HG03280 (cell line): ENCODE measurements at regions not wholly inside any gene's neighbourhood (a gene's known extent, or its start where the extent isn't known, plus 50 kb on each side); places are given as distances from the start of the nearest gene placed in this dataset.

Source experiments
- ATAC-seq: cut with Tn5 transposase; IDR thresholded peaks from one replicate; pipeline ENCODE4 v1.9.1; 2021; ENCODE audit warnings: mild to moderate bottlenecking, moderate library complexity; ENCODE audit not compliant: unreplicated experiment

- no peak for ATAC-seq
Observed at GRCh38 chr4:24121395-24122175, 231.7 kb upstream of the PPARGC1A start.

DNA sequence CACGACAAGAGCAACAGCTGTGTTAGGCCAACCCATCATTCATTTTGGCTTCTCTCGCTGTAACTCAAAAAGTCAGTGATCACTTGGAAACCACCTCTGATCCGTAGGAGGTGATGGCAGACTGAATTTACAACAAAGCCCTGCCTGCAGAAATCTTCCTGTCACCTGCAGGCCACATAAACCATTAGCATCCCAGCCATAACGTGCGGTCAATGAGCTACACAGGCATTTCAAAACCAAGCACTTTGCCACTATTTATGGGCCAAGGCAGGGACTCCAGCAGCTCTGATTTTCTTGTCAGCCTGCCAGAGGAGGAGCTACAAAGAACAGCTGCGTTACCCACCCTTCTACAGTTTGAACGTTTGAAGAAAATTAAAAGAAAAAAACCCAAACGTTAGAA is 228.1 kb upstream of the PPARGC1A start:
- no peak for ATAC-seq

DNA sequence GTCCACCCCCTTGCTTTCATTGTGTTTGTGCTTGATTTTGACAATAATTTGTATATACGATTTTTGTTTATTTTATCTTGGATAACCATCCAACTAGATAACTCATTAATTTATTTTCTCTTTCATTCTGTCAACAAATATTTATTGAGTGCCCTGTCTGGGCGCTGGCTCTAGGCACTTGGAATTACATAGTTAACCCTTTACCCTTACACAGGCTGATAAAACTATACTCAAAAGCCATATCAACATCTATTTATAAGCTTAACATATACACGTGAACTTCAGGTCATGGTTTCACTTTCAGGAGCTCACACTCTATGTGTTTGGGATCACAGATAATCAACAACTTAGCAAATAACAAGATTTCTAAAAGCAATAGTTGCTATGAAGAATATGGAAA is 226.3 kb upstream of the PPARGC1A start:
- ATAC-seq = no peak

GRCh38 chr4:24114919-24115500 is 225.2 kb upstream of the PPARGC1A start:
- no peak for ATAC-seq

- ATAC-seq = no peak
Observed at GRCh38 chr4:24114444-24114843, 224.6 kb upstream of the PPARGC1A start.

DNA sequence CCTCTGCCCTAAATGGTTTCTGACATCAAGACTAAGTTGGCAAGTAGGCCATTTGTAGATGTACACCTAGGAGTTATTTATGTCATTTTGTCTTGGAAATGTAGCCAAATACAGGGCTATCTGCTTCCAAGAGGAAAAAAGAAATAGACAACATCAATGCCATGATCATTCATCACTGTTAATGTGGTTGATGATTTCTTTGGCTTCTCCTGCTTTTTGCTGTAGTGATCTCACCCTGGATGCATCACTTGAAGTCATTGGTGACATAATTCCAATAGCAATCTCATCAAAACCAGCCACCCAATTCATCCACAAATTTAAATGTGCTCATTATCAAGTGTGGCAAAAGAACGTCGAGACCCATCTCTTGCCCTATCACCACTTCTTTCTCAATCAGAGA is 222.6 kb upstream of the PPARGC1A start:
- ATAC-seq = no peak

- no peak for ATAC-seq
Observed at GRCh38 chr4:24108567-24108966, 218.7 kb upstream of the PPARGC1A start.

GRCh38 chr4:24105327-24106038 is 215.6 kb upstream of the PPARGC1A start:
- ATAC-seq = no peak

DNA sequence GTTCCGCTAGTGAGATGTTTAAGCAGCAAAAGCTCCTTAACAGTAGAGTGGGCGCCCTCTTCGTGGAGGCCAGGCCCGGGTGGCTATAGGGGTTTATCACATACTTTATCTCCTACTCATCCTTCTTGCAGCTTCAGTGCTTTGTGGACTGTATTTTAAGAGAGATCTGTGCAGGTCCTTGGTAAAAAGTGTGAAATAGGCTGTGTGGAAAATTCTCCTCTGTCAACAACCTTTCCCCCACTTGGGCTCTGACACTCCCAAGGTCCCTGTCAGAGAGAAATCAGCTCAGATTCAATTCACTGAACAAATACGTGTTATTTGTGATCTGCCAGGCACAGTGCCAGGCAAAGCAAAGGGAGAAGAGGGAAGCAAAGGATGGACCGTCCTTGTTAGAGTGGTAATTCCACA is 214.3 kb upstream of the PPARGC1A start:
- no peak for ATAC-seq

DNA sequence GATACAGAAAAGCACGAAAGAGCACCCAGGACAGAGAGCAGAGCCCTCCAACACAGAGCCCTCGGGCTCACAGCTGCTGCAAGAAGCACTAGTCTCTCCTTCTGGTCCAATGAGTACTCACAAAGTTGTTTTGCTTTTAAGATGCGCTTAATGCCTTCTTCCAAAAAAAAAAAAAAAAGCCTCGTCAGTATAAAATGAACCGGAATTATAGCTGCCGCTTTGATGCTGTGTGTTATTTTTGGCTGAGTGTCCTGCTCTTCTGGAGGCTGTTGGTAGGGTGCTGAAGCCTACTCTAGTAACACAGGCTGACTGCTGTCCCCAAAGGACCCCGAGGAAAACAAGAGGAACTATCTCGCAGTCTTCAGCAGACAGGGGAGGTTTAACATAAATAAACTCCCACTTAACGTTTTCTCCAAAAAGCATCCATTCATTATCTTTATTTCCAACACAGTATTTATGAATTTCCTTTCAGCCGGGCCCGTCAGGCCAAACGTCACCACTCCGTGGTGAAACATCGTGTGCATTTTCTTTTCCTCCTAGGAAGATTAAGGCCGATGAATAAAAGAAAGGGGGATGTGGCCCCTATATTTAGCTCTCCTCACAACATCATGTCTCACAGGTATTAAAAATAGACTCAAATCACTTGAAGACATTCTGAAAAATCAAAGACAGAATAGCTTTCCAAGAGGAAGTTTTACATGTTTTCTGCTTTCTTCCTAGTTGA is 213.7 kb upstream of the PPARGC1A start:
- no peak for ATAC-seq

- no peak for ATAC-seq
Observed at GRCh38 chr4:24102621-24103020, 212.8 kb upstream of the PPARGC1A start.

DNA sequence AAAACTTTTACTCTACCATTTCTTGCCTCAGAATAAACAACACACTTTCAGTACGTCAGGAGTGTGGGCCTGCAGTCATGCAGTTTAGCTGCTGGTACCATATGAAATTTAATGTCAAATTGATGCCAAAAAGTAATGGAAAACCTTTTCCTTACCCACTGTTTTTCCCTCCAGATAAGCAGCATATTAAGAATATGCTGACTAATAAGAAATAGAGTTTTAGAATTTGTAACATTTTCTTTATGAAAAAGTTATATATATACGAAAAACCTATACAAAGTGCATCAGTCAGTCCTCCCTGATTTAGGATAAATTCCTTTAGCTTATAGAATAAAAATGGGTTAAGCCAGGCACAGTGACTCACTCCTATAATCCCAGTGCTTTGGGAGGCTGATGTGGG is 206.8 kb upstream of the PPARGC1A start:
- no peak for ATAC-seq

DNA sequence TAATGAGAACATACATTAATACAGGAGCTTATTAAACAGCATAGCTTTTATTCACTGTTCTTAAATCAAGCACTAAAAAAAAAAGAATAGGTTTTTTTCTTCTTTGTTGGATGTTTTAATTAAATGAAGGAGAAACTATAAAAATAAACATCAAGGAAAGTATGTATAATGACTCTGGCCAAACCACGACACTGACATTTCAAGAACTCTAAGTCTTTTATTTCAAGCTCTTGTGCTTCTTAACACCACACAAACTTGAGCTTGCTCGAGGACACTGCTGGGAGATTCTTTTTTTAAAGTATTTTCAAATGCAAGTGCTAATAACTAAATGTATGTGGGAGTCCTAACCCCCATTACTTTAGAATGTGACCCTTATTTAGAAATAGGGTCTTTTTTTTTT is 204.9 kb upstream of the PPARGC1A start:
- no peak for ATAC-seq

GRCh38 chr4:24093446-24093845 is 203.6 kb upstream of the PPARGC1A start:
- no peak for ATAC-seq

GRCh38 chr4:24091639-24092233 is 201.9 kb upstream of the PPARGC1A start:
- no peak for ATAC-seq

DNA sequence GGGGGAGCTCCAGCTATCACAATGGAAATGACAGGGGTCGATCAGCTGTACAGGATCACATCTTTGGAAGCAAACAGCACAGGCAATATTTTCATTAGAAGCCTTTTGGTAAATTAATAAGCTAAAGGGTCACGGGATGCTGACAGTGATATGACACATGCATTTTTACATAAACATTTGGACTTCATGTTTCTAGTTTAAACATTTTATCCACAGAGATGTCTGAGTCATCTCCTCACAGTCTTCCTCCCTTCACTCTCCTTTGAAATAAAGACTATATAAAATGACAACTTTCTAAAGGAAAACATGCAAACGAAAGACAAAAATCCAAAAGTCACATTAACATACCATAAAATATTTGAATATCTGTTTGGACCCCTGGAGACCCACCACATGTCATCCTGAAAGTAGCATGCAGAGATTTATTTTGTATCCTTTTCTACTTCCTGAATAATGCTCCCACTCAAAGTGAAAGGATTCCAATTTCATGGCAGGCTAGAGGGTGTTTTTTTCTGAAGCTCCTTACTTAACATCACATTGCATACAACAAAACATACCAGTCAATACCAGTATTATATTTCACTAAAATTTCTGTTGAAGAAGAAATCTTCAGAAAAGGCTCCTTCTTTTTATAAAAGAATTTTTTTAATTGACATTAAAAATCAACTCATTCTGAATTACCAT is 200.1 kb upstream of the PPARGC1A start:
- ATAC-seq = no peak

- no peak for ATAC-seq
Observed at GRCh38 chr4:24080871-24081270, 191.0 kb upstream of the PPARGC1A start.

DNA sequence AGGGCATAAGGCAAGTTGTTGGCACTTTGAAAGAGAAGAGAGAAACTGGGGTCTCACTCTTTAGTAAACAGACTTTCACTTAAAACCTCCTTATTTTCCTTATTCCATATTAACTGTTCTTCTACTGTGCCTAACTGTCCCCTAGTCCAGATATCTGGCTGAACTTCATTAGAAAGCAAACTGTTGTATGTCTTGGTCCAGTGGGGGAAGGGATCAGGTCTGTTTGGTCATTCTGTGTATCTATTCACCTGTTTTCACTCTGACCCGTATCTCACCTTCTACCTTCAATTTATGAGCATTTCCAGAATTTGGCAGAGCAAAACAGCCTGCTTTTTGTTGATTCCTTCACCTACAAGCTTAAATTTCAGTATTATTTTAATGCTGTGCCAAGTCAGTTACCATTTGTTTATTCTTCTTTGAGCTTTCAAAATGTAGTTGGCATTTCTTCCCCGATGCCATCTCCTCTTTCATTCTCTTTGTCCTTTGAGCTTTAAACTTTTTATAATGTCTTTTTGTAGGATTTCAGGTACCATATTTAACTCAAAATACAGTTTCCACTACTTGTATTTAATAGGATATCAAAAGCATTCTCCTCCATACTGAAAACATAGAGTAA is 188.6 kb upstream of the PPARGC1A start:
- ATAC-seq = no peak

GRCh38 chr4:24076811-24077210 is 187.0 kb upstream of the PPARGC1A start:
- ATAC-seq = no peak

GRCh38 chr4:24073948-24074347 is 184.1 kb upstream of the PPARGC1A start:
- no peak for ATAC-seq
